IMR-90 (cell line): ENCODE measurements at regions not wholly inside any gene's neighbourhood (a gene's known extent, or its start where the extent isn't known, plus 50 kb on each side); places are given as distances from the start of the nearest gene placed in this dataset.

Experiments used
- ATAC-seq: fragments of 200-7000 bp; cut with Tn5 transposase; 2 replicates; pipeline ENCODE4 v1.9.1; 2020; ENCODE audit warnings: low read depth, mild to moderate bottlenecking, moderate library complexity
- BruUV-seq: library from RNA; stranded (reverse); fragments of 400-500 nt; replicated peaks from 2 replicates; lab custom pipeline; 2021; lab: Mats Ljungman, UMichigan
- CTCF ChIA-PET: fragments of 300-600 bp; formaldehyde crosslinking; extraction: SDS; loops from one replicate; lab custom pipeline; 2021; ENCODE audit warnings: antibody characterized with exemption; lab: Yijun Ruan, JAX
- POLR2A ChIA-PET: fragments of 300-600 bp; sonication (Branson Sonifier 250); formaldehyde crosslinking; loops from one replicate; lab custom pipeline; 2022; ENCODE audit warnings: antibody characterized with exemption; ENCODE audit not compliant: unreplicated experiment; lab: Charles Lee
- DNase-seq: peaks from one replicate; pipeline ENCODE4 v3.0.0; 2013
- H2AFZ ChIP-seq: replicated peaks from 2 replicates; pipeline ENCODE3; 2013; ENCODE audit warnings: low read length, mild to moderate bottlenecking; ENCODE audit not compliant: poor library complexity
- H2AK5ac ChIP-seq: 2 replicates; pipeline ENCODE4 v1.6.1; 2013; ENCODE audit warnings: low read depth, low read length, inconsistent platforms
- H2AK9ac ChIP-seq: replicated peaks from 2 replicates; pipeline ENCODE3; 2013; ENCODE audit warnings: mild to moderate bottlenecking, low read depth, low read length, moderate library complexity; ENCODE audit not compliant: poor library complexity
- H2BK120ac ChIP-seq: 2 replicates; pipeline ENCODE4 v1.6.1; 2013; ENCODE audit warnings: low read depth, low read length, inconsistent platforms
- H2BK15ac ChIP-seq: 3 replicates; pipeline ENCODE4 v1.6.1; 2013; ENCODE audit warnings: low read depth, low read length, inconsistent platforms
- H2BK20ac ChIP-seq: 2 replicates; pipeline ENCODE4 v1.6.1; 2013; ENCODE audit warnings: low read depth, mild to moderate bottlenecking, inconsistent platforms, low read length, moderate library complexity
- H2BK5ac ChIP-seq: 2 replicates; pipeline ENCODE4 v1.6.1; 2013; ENCODE audit warnings: mild to moderate bottlenecking, low read depth, low read length, inconsistent platforms; ENCODE audit not compliant: poor library complexity, severe bottlenecking
- H3K14ac ChIP-seq: replicated peaks from 2 replicates; pipeline ENCODE4 v1.6.1; 2013; ENCODE audit warnings: low read depth, low read length, inconsistent platforms
- H3K18ac ChIP-seq: 2 replicates; pipeline ENCODE4 v1.6.1; 2013; ENCODE audit warnings: low read depth, low read length, control low read depth
- H3K23ac ChIP-seq: 2 replicates; pipeline ENCODE4 v1.6.1; 2013; ENCODE audit warnings: low read depth, low read length, inconsistent platforms
- H3K27ac ChIP-seq: 2 replicates; pipeline ENCODE4 v1.5.1; 2013; ENCODE audit warnings: mild to moderate bottlenecking, control low read depth, low read length; ENCODE audit not compliant: insufficient read depth
- H3K27me3 ChIP-seq: 2 replicates; pipeline ENCODE4 v1.6.1; 2013; ENCODE audit warnings: low read length; ENCODE audit not compliant: control insufficient read depth, insufficient read depth
- H3K36me3 ChIP-seq: 2 replicates; pipeline ENCODE4 v1.6.1; 2013; ENCODE audit warnings: low read length, mixed read lengths; ENCODE audit not compliant: control insufficient read depth, insufficient read depth
- H3K4ac ChIP-seq: 2 replicates; pipeline ENCODE4 v1.6.1; 2013; ENCODE audit warnings: low read depth, low read length, inconsistent platforms
- H3K4me1 ChIP-seq: 2 replicates; pipeline ENCODE4 v1.6.1; 2013; ENCODE audit warnings: low read length, mixed read lengths; ENCODE audit not compliant: control insufficient read depth, insufficient read depth
- H3K4me2 ChIP-seq: 2 replicates; pipeline ENCODE4 v1.6.1; 2013; ENCODE audit warnings: low read depth, mild to moderate bottlenecking, control low read depth, low read length, moderate library complexity
- H3K4me3 ChIP-seq: 2 replicates; pipeline ENCODE4 v1.5.1; 2013; ENCODE audit warnings: low read depth, mild to moderate bottlenecking, control low read depth, low read length, moderate library complexity; ENCODE audit not compliant: insufficient read depth
- H3K56ac ChIP-seq: 2 replicates; pipeline ENCODE4 v1.6.1; 2013; ENCODE audit warnings: low read length, inconsistent platforms; ENCODE audit not compliant: insufficient read depth; ENCODE audit errors: extremely low read depth
- H3K79me1 ChIP-seq, 2 experiments: 2 replicates each; pipeline ENCODE4 v1.6.1; 2013; ENCODE audit warnings: low read length in 2 of 2, inconsistent platforms in 1 of 2, low read depth in 1 of 2
- H3K9ac ChIP-seq: 2 replicates; pipeline ENCODE4 v1.6.1; 2013; ENCODE audit warnings: low read depth, low read length, control low read depth
- H3K9me1 ChIP-seq: 2 replicates; pipeline ENCODE4 v1.6.1; 2013; ENCODE audit warnings: low read length, inconsistent platforms; ENCODE audit not compliant: insufficient read depth
- H3K9me3 ChIP-seq: 2 replicates; pipeline ENCODE4 v1.6.1; 2013; ENCODE audit warnings: low read length; ENCODE audit not compliant: control insufficient read depth, insufficient read depth
- H4K20me1 ChIP-seq: 2 replicates; pipeline ENCODE4 v1.6.1; 2013; ENCODE audit warnings: low read length, inconsistent platforms; ENCODE audit not compliant: insufficient read depth
- H4K5ac ChIP-seq: 2 replicates; pipeline ENCODE4 v1.6.1; 2013; ENCODE audit warnings: mild to moderate bottlenecking, low read depth, low read length, control low read depth
- H4K8ac ChIP-seq, 2 experiments: 2 replicates each; pipeline ENCODE4 v1.6.1; 2013; ENCODE audit warnings: low read depth in 2 of 2, low read length in 2 of 2, control low read depth in 1 of 2, inconsistent platforms in 1 of 2
- H4K91ac ChIP-seq: 2 replicates; pipeline ENCODE4 v1.6.1; 2013; ENCODE audit warnings: low read depth, low read length, inconsistent platforms; ENCODE audit not compliant: insufficient read depth
- BHLHE40 ChIP-seq: fragments of 150-350 bp; IDR thresholded peaks from 2 replicates; pipeline ENCODE4 v1.6.1; 2016; ENCODE audit warnings: mild to moderate bottlenecking, low read depth, low read length
- RFX5 ChIP-seq: IDR thresholded peaks from 2 replicates; pipeline ENCODE4 v1.8.0; 2012; ENCODE audit warnings: low read depth, mild to moderate bottlenecking, low read length, moderate library complexity
- WGBS, 2 experiments: methylation state at CpG; one replicate each; pipeline versions ENCODE4 v1.1.5 to v1.1.7; 2013; ENCODE audit warnings: missing lambda C conversion rate in 2 of 2; ENCODE audit not compliant: insufficient read length in 1 of 2; ENCODE audit errors: extremely low coverage in 2 of 2; 5-methylcytosine and 5-hydroxymethylcytosine counted together
- dilution Hi-C: fragments of 300-500 bp; cut with HindIII; formaldehyde crosslinking; loops from one replicate; pipeline ENCODE4 v1.14.3; 2018; ENCODE audit warnings: low sequenced_read_pairs; ENCODE audit not compliant: unreplicated experiment
- in situ Hi-C: fragments of 300-500 bp; cut with MboI; formaldehyde crosslinking; loops from 3 replicates; pipeline ENCODE4 v1.14.3; 2019; ENCODE audit warnings: low sequenced_read_pairs, inconsistent platforms, mixed read lengths
- intact Hi-C: fragments of 100-400 bp; cut with micrococcal nuclease; formaldehyde crosslinking; loops from 2 replicates; pipeline ENCODE4 v1.10.0; 2022

DNA sequence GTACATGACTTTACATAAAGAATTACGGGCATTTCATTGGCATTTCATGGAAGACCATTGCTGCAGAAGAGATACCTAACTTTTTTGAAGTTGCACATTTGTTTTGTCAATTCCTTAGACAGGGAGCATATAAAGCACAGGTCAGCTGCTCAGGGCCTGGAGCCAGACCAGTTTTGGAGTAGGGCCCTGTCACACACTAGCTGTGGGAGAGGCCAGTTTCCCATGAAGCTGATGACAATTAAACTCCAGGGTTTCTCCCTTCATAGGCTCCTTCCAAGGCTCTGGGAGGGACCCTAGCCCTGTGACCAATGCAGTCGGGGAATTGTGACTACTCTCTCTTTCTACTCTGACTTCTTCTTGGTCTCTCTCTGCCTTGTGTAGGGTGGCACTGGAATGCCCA, 107.3 kb upstream of the SELENOK start:
- Histone ChIP-seq H2AFZ (no peak overlapping the region), H4K91ac (no peak overlapping the region), H2BK5ac (no peak overlapping the region), H3K4ac (no peak overlapping the region), H4K8ac (no peak overlapping the region), H3K9ac (no peak overlapping the region), H3K9me1 (no peaks in the 10 kb centered on the region), H3K4me3 (no peak overlapping the region), H3K36me3 (no peaks in the 10 kb centered on the region), H3K79me1 (no peaks in the 10 kb centered on the region), H3K14ac (no peak overlapping the region), H2AK9ac (no peak overlapping the region), H2AK5ac (no peak overlapping the region), H3K27me3 (no peaks in the 10 kb centered on the region), H3K9me3 (peaks cover 7% of the 10 kb centered on the region; the same call in 1 of the 2 replicates), H3K56ac (no peak overlapping the region), H2BK120ac (no peak overlapping the region), H3K4me1 (no peaks in the 10 kb centered on the region), H3K18ac (no peak overlapping the region), H3K27ac (no peak overlapping the region), H2BK15ac (no peak overlapping the region), H3K23ac (no peak overlapping the region), H4K5ac (no peak overlapping the region), H3K4me2 (no peak overlapping the region), H4K20me1 (no peaks in the 10 kb centered on the region), H2BK20ac (no peak overlapping the region)
- ChIA-PET POLR2A (no interaction called here), CTCF (interaction anchor here (0.7 kb wide), 1 partner anchor 181 kb away, joined by 4 read pairs; no protein-coding TSS in a partner anchor)
- TF ChIP-seq BHLHE40 (no peak), RFX5 (no peak)
- intact Hi-C loops (no loop called here), in situ Hi-C loops (no loop called here), dilution Hi-C loops (no loop called here)
- no peak for DNase-seq
- BruUV-seq, result no TSS peak
- no peak for ATAC-seq
- WGBS, 2 experiments, result 40% methylated on average over 1 of the region's 2 CpGs; no CpG with 5 or more reads in 1 of the 2 experiments
